Right kidney (tissue), 1 donor: ENCODE measurements at regions not wholly inside any gene's neighbourhood (a gene's known extent, or its start where the extent isn't known, plus 50 kb on each side); places are given as distances from the start of the nearest gene placed in this dataset.
A peak's percentile ranks its signal among the peaks of the same experiment; 100 is the strongest.
"Not testable (repeated sequence)": the region's sequence is repeated elsewhere in the genome, so short reads cannot be mapped to it uniquely, and the experiment has no call there.

ENCODE experiments used
- DNase-seq: peaks from one replicate; pipeline ENCODE4 v3.0.0-alpha.2; 2016

DNA sequence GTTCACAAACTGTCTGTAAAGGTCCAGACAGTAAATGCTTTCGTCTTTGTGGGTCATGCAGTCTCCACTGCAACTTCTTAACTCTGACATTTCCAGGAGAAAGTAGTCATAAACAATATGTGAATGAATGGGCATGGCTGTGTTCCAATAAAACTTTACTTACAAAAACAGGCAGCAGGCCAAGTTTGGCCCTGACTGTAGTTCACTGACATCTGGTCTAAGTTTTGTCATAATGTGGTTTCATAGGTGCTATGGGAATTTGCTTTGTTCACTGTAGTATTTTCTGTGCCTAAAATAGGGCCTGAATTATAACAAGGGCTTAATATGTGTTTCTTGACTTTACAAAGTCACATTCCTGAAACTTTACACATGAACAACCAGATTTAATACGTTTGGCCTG lies 186.0 kb upstream of the KBTBD8 start:
- DNase-seq = no peak

DNA sequence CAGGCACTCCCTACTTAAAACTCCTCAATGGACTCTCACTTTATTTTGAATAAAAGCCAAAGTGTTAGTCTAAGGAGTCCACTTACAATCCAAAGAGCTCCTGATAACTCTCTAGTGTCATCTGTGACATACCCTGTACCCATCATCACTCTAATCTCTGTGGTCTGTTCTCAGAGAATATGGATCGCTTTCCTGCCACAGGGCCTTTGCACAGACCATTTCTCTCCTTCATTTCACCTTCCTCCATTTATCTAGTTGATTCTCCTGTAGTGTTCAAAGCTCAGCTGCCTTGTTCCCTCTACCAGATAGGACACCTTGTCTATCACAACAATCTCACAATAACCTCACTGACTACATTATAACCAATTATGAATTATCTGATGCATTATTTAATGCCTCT lies 185.4 kb upstream of the KBTBD8 start:
- no peak for DNase-seq

DNA sequence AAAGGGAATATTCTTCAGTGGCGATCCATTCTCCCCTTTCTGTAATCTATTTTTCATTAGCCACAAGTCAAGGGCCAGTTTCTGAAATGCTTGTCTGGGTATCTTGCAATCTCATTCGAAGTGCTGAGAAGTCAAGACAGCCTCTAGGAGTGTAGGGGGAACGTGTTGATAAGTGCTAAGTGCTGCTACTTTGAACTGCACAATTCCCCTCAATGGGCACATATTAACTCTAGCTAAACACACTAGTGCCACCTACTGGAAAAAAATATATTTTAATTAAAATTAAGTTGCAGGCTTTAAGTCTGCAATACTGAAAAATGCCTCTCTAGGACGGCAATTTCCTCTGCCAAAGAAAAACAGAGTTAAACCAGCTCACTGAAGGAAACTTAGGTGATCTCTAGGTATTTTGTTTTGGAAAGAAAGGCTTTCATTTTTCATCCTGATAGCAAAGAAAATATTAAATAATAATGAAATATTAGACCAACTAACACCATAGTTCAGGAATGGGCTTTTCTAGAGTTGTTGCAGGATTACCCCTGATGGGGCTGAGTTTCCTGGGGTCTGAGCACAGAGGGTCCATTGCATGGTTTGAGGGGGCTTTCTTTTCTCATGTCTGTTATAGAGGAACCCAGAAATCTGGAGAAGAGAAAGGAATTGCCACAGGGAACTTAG lies 181.9 kb upstream of the KBTBD8 start:
- peak; percentile 34 for DNase-seq

GRCh38 chr3:66817951-66818557 lies 180.1 kb upstream of the KBTBD8 start:
- no peak for DNase-seq

DNA sequence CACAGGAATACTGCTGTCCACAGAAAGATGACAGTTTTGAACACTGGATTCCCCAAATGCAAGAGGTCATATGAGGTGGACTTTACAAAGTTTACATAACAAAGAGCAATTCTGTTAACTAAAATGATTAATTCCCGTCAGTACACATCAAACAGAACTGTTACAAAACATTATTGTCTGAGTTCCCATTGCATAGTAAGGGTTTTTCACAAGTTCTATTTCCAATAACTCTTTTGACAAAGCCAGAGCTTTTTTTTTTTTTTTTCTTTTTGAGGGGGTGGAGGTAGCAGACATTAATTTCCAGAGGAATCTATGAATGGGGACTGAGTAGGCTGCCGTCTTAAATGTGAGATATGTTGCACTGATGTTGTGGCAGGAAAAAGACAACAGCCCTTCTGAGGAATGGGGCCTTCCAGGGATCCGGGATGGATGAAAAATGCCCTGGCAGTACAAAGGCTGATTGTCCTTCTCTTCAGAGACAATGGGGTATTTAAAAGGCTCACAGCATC lies 178.1 kb upstream of the KBTBD8 start:
- no peak for DNase-seq

- peak; percentile 26 for DNase-seq
Measured at GRCh38 chr3:66822186-66823008, 175.7 kb upstream of the KBTBD8 start.

GRCh38 chr3:66823009-66823397 lies 175.1 kb upstream of the KBTBD8 start:
- no peak for DNase-seq

DNA sequence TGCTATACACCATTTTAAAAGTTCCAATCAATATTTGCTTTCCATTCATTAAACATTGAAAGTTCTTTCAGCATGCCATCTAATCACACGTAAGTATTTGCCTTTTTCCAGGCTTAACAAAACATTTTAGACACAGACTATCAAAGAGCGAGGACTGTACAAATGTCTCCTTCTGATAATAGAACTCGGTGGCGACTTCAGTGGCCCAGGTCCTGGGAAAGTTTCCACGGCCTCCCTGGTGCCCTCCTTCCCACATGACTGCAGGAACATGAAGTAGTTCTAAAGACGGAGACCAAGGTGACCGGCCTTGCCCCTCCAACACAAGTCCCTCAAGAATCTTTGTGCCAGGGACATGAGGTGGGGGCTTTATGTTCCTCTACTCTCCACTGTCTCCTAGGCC lies 174.6 kb upstream of the KBTBD8 start:
- DNase-seq = no peak

- DNase-seq = no peak
Measured at GRCh38 chr3:66825375-66825774, 172.7 kb upstream of the KBTBD8 start.

- no peak for DNase-seq
Measured at GRCh38 chr3:66827726-66828125, 170.4 kb upstream of the KBTBD8 start.

GRCh38 chr3:66828303-66828702 lies 169.8 kb upstream of the KBTBD8 start:
- DNase-seq = no peak

- DNase-seq = no peak
Measured at GRCh38 chr3:66830301-66830700, 167.8 kb upstream of the KBTBD8 start.

- DNase-seq = no peak
Measured at GRCh38 chr3:66831931-66832330, 166.2 kb upstream of the KBTBD8 start.

DNA sequence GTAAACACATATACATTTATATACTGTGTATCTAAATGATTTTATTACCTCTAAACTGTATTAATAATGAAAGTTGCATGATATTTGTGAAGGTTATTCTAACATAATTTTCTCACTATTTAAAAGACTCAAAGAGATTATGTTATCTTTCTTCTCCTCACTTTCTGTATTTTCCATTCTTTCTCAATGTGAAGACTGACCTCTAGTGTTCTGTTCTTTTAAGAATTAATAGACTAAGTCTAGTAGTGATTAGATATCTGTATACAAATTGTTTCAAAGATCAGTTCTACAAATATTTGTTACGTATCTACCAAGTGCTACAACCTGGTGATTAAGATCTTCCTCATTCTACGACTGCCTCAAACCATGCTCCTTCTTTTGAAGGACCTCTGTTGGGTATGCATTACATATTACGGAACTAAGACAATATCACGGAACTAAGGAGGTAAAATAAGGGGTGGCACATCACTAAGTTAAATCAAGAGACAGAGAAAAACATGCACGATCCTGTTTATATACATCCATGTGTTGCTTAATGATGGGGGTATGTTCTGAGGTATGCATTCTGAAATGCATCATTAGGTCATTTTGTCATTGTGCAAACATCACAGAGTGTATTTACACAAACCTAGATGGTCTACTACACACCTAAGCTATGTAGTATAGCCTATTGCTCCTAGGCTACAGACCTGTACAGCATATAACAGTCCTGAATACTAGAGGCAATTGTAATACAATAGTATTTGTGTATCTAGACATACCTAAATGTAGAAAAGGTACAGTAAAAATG lies 161.5 kb upstream of the KBTBD8 start:
- no peak for DNase-seq

GRCh38 chr3:66838704-66839103 lies 159.4 kb upstream of the KBTBD8 start:
- no peak for DNase-seq

- no peak for DNase-seq
Measured at GRCh38 chr3:66839508-66839907, 158.6 kb upstream of the KBTBD8 start.

DNA sequence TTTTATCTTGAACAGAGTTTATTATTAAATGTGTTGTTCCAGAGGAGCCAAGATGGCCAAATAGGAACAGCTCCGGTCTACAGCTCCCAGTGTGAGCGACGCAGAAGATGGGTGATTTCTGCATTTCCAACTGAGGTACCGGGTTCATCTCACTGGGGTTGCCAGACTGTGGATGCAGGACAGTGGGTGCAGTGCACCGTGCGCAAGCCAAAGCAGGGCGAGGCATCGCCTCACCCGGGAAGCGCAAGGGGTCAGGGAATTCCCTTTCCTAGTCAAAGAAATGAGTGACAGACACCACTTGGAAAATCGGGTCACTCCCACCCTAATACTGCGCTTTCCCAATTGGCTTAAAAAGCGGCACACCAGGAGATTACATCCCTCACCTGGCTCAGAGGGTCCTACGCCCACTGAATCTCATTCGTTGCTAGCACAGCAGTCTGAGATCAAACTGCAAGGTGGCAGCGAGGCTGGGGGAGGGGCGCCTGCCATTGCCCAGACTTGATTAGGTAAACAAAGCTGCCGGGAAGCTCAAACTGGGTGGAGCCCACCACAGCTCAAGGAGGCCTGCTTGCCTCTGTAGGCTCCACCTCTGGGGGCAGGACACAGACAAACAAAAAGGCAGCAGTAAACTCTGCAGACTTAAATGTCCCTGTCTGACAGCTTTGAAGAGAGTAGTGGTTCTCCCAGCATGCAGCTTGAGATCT lies 155.2 kb upstream of the KBTBD8 start:
- DNase-seq = not testable (repeated sequence)

- no peak for DNase-seq
Measured at GRCh38 chr3:66851894-66852613, 146.1 kb upstream of the KBTBD8 start.

GRCh38 chr3:66854601-66855151 lies 143.4 kb upstream of the KBTBD8 start:
- no peak for DNase-seq

- no peak for DNase-seq
Measured at GRCh38 chr3:66856533-66856932, 141.6 kb upstream of the KBTBD8 start.
